GM19395 (cell line): ENCODE measurements at regions not wholly inside any gene's neighbourhood (a gene's known extent, or its start where the extent isn't known, plus 50 kb on each side); places are given as distances from the start of the nearest gene placed in this dataset.

Experiments
- ATAC-seq: cut with Tn5 transposase; IDR thresholded peaks from one replicate; pipeline ENCODE4 v1.9.1; 2021; ENCODE audit warnings: mild to moderate bottlenecking, moderate library complexity; ENCODE audit not compliant: unreplicated experiment

GRCh38 chr1:30610917-30611316, 112.5 kb downstream of the MATN1 start:
- no peak for ATAC-seq

- ATAC-seq: no peak
These were observed 113.4 kb downstream of the MATN1 start for GRCh38 chr1:30609999-30610345.

GRCh38 chr1:30609336-30609998, 113.9 kb downstream of the MATN1 start:
- no peak for ATAC-seq

GRCh38 chr1:30607723-30608122, 115.7 kb downstream of the MATN1 start:
- no peak for ATAC-seq

- no peak for ATAC-seq
These were observed 117.2 kb downstream of the MATN1 start for GRCh38 chr1:30606166-30606565.

GRCh38 chr1:30605441-30605920, 117.9 kb downstream of the MATN1 start:
- no peak for ATAC-seq

GRCh38 chr1:30604801-30605440, 118.5 kb downstream of the MATN1 start:
- ATAC-seq: no peak

GRCh38 chr1:30603081-30603858, 120.1 kb downstream of the MATN1 start:
- no peak for ATAC-seq

GRCh38 chr1:30601316-30602085, 121.9 kb downstream of the MATN1 start:
- ATAC-seq: no peak

GRCh38 chr1:30600706-30601105, 122.7 kb downstream of the MATN1 start:
- no peak for ATAC-seq

GRCh38 chr1:30600258-30600657, 123.1 kb downstream of the MATN1 start:
- no peak for ATAC-seq

- ATAC-seq: no peak
These were observed 123.7 kb downstream of the MATN1 start for GRCh38 chr1:30599721-30600120.

- ATAC-seq: no peak
These were observed 124.7 kb downstream of the MATN1 start for GRCh38 chr1:30598571-30599114.

GRCh38 chr1:30597711-30598110, 125.7 kb downstream of the MATN1 start:
- ATAC-seq: no peak

GRCh38 chr1:30596891-30597290, 126.5 kb downstream of the MATN1 start:
- ATAC-seq: no peak

GRCh38 chr1:30596470-30596869, 126.9 kb downstream of the MATN1 start:
- ATAC-seq: no peak

GRCh38 chr1:30589083-30589482, 134.3 kb downstream of the MATN1 start:
- no peak for ATAC-seq

GRCh38 chr1:30588311-30589073, 134.9 kb downstream of the MATN1 start:
- ATAC-seq: no peak

- no peak for ATAC-seq
These were observed 136.7 kb downstream of the MATN1 start for GRCh38 chr1:30586671-30587070.

GRCh38 chr1:30579580-30579979, 143.8 kb downstream of the MATN1 start:
- ATAC-seq: no peak
